Superior temporal gyrus (tissue), 1 donor: ENCODE measurements at regions not wholly inside any gene's neighbourhood (a gene's known extent, or its start where the extent isn't known, plus 50 kb on each side); places are given as distances from the start of the nearest gene placed in this dataset.

Experiments
- DNase-seq: peaks from one replicate; pipeline ENCODE4 v3.0.0-alpha.2; 2016; ENCODE audit errors: extremely low spot score

GRCh38 chr9:116032683-116033440, 120.7 kb upstream of the PAPPA start:
- no peak for DNase-seq

- no peak for DNase-seq
Measured at GRCh38 chr9:116039312-116039711, 114.3 kb upstream of the PAPPA start.

GRCh38 chr9:116039893-116040292, 113.7 kb upstream of the PAPPA start:
- no peak for DNase-seq

GRCh38 chr9:116042321-116042720, 111.3 kb upstream of the PAPPA start:
- no peak for DNase-seq

- DNase-seq: no peak
Measured at GRCh38 chr9:116045083-116045482, 108.5 kb upstream of the PAPPA start.

GRCh38 chr9:116048081-116048480, 105.5 kb upstream of the PAPPA start:
- DNase-seq: no peak

GRCh38 chr9:116049456-116049855, 104.1 kb upstream of the PAPPA start:
- no peak for DNase-seq

GRCh38 chr9:116051528-116051927, 102.1 kb upstream of the PAPPA start:
- no peak for DNase-seq

- no peak for DNase-seq
Measured at GRCh38 chr9:116055536-116055935, 98.1 kb upstream of the PAPPA start.

- no peak for DNase-seq
Measured at GRCh38 chr9:116057371-116057770, 96.2 kb upstream of the PAPPA start.

GRCh38 chr9:116058421-116058820, 95.2 kb upstream of the PAPPA start:
- no peak for DNase-seq

GRCh38 chr9:116059466-116059865, 94.1 kb upstream of the PAPPA start:
- no peak for DNase-seq

GRCh38 chr9:116060631-116061030, 93.0 kb upstream of the PAPPA start:
- DNase-seq: no peak

- no peak for DNase-seq
Measured at GRCh38 chr9:116061546-116062205, 91.9 kb upstream of the PAPPA start.

- DNase-seq: no peak
Measured at GRCh38 chr9:116062206-116062550, 91.4 kb upstream of the PAPPA start.

GRCh38 chr9:116064970-116065369, 88.6 kb upstream of the PAPPA start:
- no peak for DNase-seq

- DNase-seq: no peak
Measured at GRCh38 chr9:116066221-116066620, 87.4 kb upstream of the PAPPA start.

- DNase-seq: no peak
Measured at GRCh38 chr9:116067566-116067965, 86.0 kb upstream of the PAPPA start.

GRCh38 chr9:116070256-116070914, 83.2 kb upstream of the PAPPA start:
- DNase-seq: no peak

- DNase-seq: no peak
Measured at GRCh38 chr9:116072046-116072445, 81.5 kb upstream of the PAPPA start.

- DNase-seq: no peak
Measured at GRCh38 chr9:116073826-116074225, 79.8 kb upstream of the PAPPA start.

GRCh38 chr9:116074658-116075057, 78.9 kb upstream of the PAPPA start:
- DNase-seq: no peak

GRCh38 chr9:116075191-116075590, 78.4 kb upstream of the PAPPA start:
- DNase-seq: no peak
